ENCODE measurements at regions not wholly inside any gene's neighbourhood (a gene's known extent, or its start where the extent isn't known, plus 50 kb on each side); places are given as distances from the start of the nearest gene placed in this dataset.
"Not testable (repeated sequence)": the region's sequence is repeated elsewhere in the genome, so short reads cannot be mapped to it uniquely, and the experiment has no call there.

DNA sequence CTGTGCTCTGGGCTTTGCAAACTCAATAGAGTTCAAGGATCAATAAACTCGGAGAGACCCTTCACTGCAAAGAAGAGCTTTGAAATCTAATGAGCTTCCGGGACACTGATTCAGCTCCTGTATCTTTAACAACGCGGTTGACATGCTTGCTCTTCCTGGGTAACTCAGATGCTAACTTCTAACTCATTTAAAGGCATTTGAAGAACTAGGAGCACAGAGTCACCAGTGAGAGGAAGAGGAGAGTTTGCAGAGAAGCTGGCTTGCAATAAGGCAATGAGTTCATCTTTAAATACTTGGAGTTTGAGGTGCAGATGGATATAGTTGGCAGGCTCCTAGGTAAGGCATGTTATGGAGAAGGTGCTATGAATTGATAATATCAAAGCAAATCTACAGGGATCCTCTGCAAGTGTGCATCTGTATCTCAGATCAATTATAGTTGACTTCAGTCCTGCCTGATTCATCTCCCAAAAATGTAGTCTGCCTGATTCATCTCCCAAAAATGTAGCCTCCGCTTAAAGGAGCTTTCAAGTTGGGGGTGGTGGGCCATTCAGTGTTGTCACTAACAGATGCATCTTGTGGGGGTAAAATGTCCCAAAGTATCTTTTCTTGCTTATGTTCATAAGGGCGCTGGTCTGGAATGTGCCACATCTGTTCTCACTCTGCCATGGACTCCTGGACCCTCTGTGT is 182.5 kb upstream of the PRSS58 start:
- H3K27ac ChIP-seq, result no peak overlapping the region
- TF ChIP-seq ZFX (IDR thresholded peaks at IDR 0.05), result no peak
- TF ChIP-seq, protein P1, sequence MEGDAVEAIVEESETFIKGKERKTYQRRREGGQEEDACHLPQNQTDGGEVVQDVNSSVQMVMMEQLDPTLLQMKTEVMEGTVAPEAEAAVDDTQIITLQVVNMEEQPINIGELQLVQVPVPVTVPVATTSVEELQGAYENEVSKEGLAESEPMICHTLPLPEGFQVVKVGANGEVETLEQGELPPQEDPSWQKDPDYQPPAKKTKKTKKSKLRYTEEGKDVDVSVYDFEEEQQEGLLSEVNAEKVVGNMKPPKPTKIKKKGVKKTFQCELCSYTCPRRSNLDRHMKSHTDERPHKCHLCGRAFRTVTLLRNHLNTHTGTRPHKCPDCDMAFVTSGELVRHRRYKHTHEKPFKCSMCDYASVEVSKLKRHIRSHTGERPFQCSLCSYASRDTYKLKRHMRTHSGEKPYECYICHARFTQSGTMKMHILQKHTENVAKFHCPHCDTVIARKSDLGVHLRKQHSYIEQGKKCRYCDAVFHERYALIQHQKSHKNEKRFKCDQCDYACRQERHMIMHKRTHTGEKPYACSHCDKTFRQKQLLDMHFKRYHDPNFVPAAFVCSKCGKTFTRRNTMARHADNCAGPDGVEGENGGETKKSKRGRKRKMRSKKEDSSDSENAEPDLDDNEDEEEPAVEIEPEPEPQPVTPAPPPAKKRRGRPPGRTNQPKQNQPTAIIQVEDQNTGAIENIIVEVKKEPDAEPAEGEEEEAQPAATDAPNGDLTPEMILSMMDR (conservative IDR thresholded peaks at IDR 0.05), result no peak

DNA sequence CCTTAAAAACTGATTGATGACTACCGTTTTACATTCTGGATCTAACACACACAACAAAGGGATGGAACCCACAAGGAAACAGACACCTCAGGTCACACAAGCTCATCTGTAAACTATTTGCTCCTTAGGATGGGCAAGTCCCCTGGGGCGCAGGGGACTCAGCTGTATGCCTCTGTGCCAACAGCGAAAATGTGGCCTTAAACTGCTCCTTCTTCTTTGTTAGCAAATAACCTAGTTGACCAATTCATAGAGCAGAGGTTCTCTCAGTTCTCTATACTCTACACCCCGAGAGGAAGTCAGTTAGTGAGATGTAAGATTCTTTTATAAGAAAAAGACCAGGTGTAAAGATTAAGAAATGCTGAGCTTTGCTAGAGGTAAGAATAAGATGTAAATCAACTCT is 181.9 kb upstream of the PRSS58 start:
- no peak for TF ChIP-seq ZFX (IDR thresholded peaks at IDR 0.05)
- TF ChIP-seq, protein P1 (conservative IDR thresholded peaks at IDR 0.05), result no peak
- H3K27ac ChIP-seq, result no peak overlapping the region

DNA sequence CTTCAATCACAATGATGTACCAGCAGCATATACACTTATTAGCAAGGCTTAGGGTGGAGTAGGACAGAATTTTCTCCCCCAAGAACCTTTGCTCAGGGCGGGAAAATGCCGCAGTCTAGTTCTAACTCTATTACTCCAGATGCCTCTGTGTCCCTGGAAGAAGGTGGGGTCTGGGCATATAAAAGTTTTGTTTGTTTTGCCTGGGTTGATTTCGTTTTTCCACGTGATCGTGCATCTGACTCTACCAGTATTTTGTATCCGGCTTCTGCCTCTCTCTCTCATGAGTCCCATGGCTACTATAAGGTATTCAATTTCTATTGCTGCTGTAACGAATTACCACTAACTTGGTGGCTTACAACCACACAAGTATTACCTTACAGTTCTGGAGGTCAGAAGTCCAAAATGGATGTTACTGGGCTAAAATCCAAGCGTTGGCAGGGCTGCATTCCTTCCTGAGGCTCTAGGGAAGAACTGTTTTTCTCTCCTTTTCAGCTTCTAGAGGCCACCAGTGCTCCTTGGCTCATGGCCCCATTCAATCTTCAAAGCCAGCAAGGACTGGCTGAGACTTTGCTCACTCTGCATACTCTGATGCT is 181.2 kb upstream of the PRSS58 start:
- TF ChIP-seq, protein P1 (conservative IDR thresholded peaks at IDR 0.05), result no peak
- H3K27ac ChIP-seq, result no peak overlapping the region

DNA sequence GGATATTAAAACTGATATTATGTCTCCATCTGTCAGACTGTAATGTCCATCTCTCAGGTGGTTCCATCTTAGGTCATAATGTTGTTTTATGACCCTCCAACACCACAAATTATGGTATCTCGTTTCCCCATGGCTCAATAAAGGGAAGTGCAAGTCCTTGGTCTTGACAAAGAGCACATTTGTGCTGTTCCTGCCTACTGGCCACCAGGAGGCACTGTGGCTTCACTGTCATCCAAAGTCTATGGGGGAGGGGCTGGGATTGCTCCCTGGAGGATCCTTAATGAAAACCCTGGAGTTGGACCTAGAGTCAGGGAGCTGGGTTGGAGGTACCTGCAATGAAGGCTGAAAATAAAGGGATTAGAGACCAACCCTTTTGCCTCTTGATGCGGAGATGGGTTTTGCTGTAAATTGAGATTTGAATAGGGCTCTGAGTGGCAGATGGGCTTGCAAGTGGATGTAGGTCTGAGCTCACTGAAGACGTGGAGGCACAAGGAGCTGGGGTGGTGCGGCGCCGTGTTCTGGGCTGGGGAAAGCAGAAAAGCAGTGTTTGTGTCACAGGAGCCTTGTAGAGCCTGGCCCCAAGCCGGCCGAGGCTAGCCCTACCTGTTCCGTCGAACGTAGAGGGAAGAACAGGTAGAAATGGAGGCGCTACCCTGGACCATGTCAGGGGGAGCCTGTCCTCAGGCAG is 180.5 kb upstream of the PRSS58 start:
- H3K27ac ChIP-seq, result no peak overlapping the region
- TF ChIP-seq ZFX (IDR thresholded peaks at IDR 0.05), result no peak
- TF ChIP-seq, protein P1 (conservative IDR thresholded peaks at IDR 0.05), result peak; percentile 97

DNA sequence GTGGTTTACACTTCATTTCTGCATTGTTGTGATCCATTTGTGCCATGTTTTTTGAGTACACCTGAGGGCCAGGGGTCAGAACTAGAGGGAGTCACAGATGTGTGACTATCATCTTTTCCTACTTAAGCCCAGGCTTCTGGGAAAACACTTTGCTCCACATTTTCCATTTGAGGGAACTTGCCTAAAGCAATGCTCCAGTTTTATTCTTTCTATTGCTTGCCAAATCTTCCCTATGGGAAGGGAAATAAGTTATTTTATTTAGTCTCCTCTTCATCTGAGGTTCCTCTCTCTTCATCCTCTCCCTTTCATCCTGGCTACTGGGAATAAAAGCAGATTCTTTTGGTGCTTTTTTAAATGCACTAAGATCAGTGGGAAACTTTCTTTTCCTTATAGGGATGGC is 179.9 kb upstream of the PRSS58 start:
- H3K27ac ChIP-seq, result no peak overlapping the region
- TF ChIP-seq ZFX (IDR thresholded peaks at IDR 0.05), result no peak
- TF ChIP-seq, protein P1 (conservative IDR thresholded peaks at IDR 0.05), result no peak

DNA sequence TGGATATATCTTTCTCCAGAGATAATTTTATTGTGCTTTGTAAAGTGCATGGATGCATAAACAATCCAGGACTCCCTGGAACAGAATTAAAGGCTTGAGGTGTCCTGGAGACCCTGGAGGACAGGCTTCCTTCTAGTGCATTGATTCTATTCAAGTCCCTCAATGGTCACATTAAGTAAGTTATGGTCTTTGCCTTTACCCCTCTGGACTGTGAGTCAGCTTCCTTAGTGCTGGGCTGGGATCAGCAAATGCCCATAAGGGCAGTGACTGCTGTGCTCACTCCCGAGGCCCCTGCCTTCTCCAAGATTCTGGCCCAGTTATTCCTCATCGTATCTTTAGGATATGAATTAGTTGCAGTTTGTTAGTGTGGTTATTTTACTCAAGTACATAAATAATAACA is 178.7 kb upstream of the PRSS58 start:
- H3K27ac ChIP-seq, result no peak overlapping the region
- TF ChIP-seq ZFX (IDR thresholded peaks at IDR 0.05), result no peak
- TF ChIP-seq, protein P1 (conservative IDR thresholded peaks at IDR 0.05), result no peak

DNA sequence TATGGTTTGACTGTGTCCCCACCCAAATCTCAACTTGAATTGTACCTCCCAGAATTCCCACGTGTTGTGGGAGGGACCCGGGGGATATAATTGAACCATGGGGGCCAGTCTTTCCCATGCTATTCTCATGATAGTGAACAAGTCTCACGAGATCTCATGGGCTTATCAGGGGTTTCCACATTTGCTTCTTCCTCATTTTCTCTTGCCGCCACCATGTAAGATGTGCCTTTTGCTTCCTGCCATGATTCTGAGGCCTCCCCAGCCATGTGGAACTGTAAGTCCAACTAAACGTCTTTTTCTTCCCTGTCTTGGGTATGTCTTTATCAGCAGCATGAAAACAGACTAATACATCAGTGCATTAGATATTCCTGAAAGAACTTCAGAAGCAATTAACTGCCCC is 177.7 kb upstream of the PRSS58 start:
- H3K27ac ChIP-seq, result not testable (repeated sequence)
